ENCODE measurements at regions not wholly inside any gene's neighbourhood (a gene's known extent, or its start where the extent isn't known, plus 50 kb on each side); places are given as distances from the start of the nearest gene placed in this dataset.

DNA sequence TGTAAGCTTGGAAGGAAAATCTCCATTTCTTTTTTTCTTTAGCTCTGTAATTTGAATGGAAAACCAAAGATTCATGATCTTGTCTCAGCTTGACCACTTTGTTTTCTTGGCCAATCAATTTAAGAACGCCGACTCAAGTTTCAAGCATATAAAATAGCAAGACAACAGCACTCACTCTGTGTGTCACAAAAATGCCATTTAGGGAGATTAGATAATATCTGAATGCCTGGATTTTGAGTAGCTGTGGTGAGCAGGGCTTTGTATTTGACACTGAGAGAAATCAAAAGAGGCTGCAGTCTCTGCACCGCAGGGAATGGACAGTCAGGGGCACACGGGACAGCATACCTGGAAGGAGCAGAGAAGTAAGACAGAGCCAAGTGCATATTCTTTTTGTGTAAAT, 209.5 kb upstream of the SLC10A2 start:
- TF ChIP-seq TAF1 (IDR thresholded peaks at IDR 0.05; ENCODE audit: borderline replicate concordance, low read depth, low read length) (no peak), POLR2A (IDR thresholded peaks at IDR 0.05; ENCODE audit: low read depth, low read length) (no peak)

All from GM12892 (cell line).